WTC11 (cell line): ENCODE measurements at regions not wholly inside any gene's neighbourhood (a gene's known extent, or its start where the extent isn't known, plus 50 kb on each side); places are given as distances from the start of the nearest gene placed in this dataset.

Source experiments
- ATAC-seq: fragments of 200-7000 bp; cut with Tn5 transposase; 2 replicates; pipeline ENCODE4 v1.10.0; 2021; ENCODE audit warnings: mild to moderate bottlenecking, moderate library complexity
- CTCF ChIA-PET: fragments of 300-600 bp; sonication (Branson Sonifier 250); formaldehyde crosslinking; loops from one replicate; lab custom pipeline; 2021; ENCODE audit warnings: antibody characterized with exemption; lab: Charles Lee
- POLR2A ChIA-PET: fragments of 350-600 bp; sonication (Branson Sonifier 250); formaldehyde crosslinking; loops from one replicate; lab custom pipeline; 2021; ENCODE audit warnings: antibody characterized with exemption; lab: Charles Lee
- DNase-seq: peaks from one replicate; pipeline ENCODE4 v3.0.0; 2021; ENCODE audit warnings: low spot score
- H3K27ac Mint-ChIP-seq: 2 replicates; pipeline ENCODE4 v1.8.0; 2021; ENCODE audit warnings: mixed read lengths
- H3K27me3 Mint-ChIP-seq: 2 replicates; pipeline ENCODE4 v1.8.0; 2021; ENCODE audit warnings: low read depth, mild to moderate bottlenecking, moderate library complexity, mixed read lengths
- H3K36me3 Mint-ChIP-seq: 2 replicates; pipeline ENCODE4 v1.8.0; 2021; ENCODE audit warnings: mixed read lengths
- H3K4me1 Mint-ChIP-seq: 2 replicates; pipeline ENCODE4 v1.8.0; 2022; ENCODE audit warnings: mixed read lengths
- H3K4me3 Mint-ChIP-seq: 2 replicates; pipeline ENCODE4 v1.8.0; 2021; ENCODE audit warnings: mild to moderate bottlenecking, moderate library complexity, mixed read lengths
- H3K9me3 Mint-ChIP-seq: 2 replicates; pipeline ENCODE4 v1.8.0; 2021; ENCODE audit warnings: mixed read lengths
- AFF4 ChIP-seq: sonication (generic); formaldehyde crosslinking; IDR thresholded peaks from 2 replicates; pipeline ENCODE4 v1.8.1; 2023; ENCODE audit warnings: mild to moderate bottlenecking, missing genetic modification reagents, borderline replicate concordance
- ATF2 ChIP-seq: sonication (generic); formaldehyde crosslinking; IDR thresholded peaks from 2 replicates; pipeline ENCODE4 v1.8.1; 2022; ENCODE audit warnings: low read depth, missing genetic modification reagents, borderline replicate concordance
- HMGXB4 ChIP-seq: sonication (generic); formaldehyde crosslinking; IDR thresholded peaks from 2 replicates; pipeline ENCODE4 v1.8.1; 2023; ENCODE audit warnings: mild to moderate bottlenecking, moderate library complexity, missing genetic modification reagents
- JAZF1 ChIP-seq: fragments of 250-450 bp; sonication (Bioruptor Pico); IDR thresholded peaks from 2 replicates; pipeline ENCODE4 v1.9.0; 2021; ENCODE audit warnings: moderate library complexity, mild to moderate bottlenecking, inconsistent platforms
- MXD4 ChIP-seq: fragments of 250-450 bp; sonication (Bioruptor Pico); IDR thresholded peaks from 2 replicates; pipeline ENCODE4 v1.8.0; 2021; ENCODE audit warnings: mild to moderate bottlenecking, moderate library complexity, borderline replicate concordance
- NFE2L1 ChIP-seq: sonication (generic); formaldehyde crosslinking; IDR thresholded peaks from 2 replicates; pipeline ENCODE4 v1.8.1; 2023; ENCODE audit warnings: missing genetic modification reagents
- SOX15 ChIP-seq: fragments of 250-450 bp; sonication (Bioruptor Pico); IDR thresholded peaks from 2 replicates; pipeline ENCODE4 v1.9.0; 2021; ENCODE audit warnings: mild to moderate bottlenecking
- STAT6 ChIP-seq: sonication (generic); formaldehyde crosslinking; conservative IDR thresholded peaks from 2 replicates; pipeline ENCODE4 v1.8.1; 2023; ENCODE audit warnings: mild to moderate bottlenecking, low read depth, missing genetic modification reagents, moderate library complexity
- ZBTB21 ChIP-seq: sonication (generic); formaldehyde crosslinking; IDR thresholded peaks from 2 replicates; pipeline ENCODE4 v1.8.1; 2023; ENCODE audit warnings: mild to moderate bottlenecking, missing genetic modification reagents, borderline replicate concordance
- ZMAT4 ChIP-seq: fragments of 250-450 bp; sonication (Bioruptor Pico); IDR thresholded peaks from 2 replicates; pipeline ENCODE4 v1.9.0; 2021; ENCODE audit warnings: mild to moderate bottlenecking
- ZNF121 ChIP-seq: sonication (generic); formaldehyde crosslinking; IDR thresholded peaks from 2 replicates; pipeline ENCODE4 v1.8.0; 2023; ENCODE audit warnings: missing genetic modification reagents
- ZNF512 ChIP-seq: sonication (generic); formaldehyde crosslinking; IDR thresholded peaks from 2 replicates; pipeline ENCODE4 v1.8.1; 2022; ENCODE audit warnings: missing genetic modification reagents, borderline replicate concordance

GRCh38 chr2:236449167-236449761 is 120.4 kb upstream of the ACKR3 start (continued):
- TF ChIP-seq ZMAT4 (CRISPR knock-in tag) (no peak), NFE2L1 (no peak), ZNF121 (CRISPR knock-in tag) (no peak), STAT6 (CRISPR knock-in tag) (no peak), SOX15 (no peak), JAZF1 (no peak)

GRCh38 chr2:236452238-236452637 is 117.4 kb upstream of the ACKR3 start:
- ATAC-seq (no peak), DNase-seq (no peak)
- Mint-ChIP-seq H3K4me3 (no peak overlapping the region), H3K36me3 (peaks cover 6% of the 10 kb centered on the region), H3K9me3 (peaks cover 8% of the 10 kb centered on the region), H3K4me1 (peaks cover 5% of the 10 kb centered on the region), H3K27me3 (no peaks in the 10 kb centered on the region), H3K27ac (no peak overlapping the region)
- CTCF ChIA-PET, result interaction anchor here (1.1 kb wide), 1 partner anchor 61 kb away, joined by 3 read pairs; no protein-coding TSS in a partner anchor
- POLR2A ChIA-PET, result no interaction called here
- no peak for TF ChIP-seq ZNF512 (CRISPR knock-in tag)
- TF ChIP-seq ZBTB21 (CRISPR knock-in tag), result no peak
- no peak for TF ChIP-seq ATF2 (CRISPR knock-in tag)
- TF ChIP-seq AFF4, result no peak

GRCh38 chr2:236454076-236454475 is 115.5 kb upstream of the ACKR3 start:
- no peak for ATAC-seq
- H3K9me3 Mint-ChIP-seq, result peaks cover 18% of the 10 kb centered on the region
- no peak overlapping the region for H3K4me3 Mint-ChIP-seq
- no peaks in the 10 kb centered on the region for H3K27me3 Mint-ChIP-seq
- no peak overlapping the region for H3K27ac Mint-ChIP-seq
- ChIA-PET CTCF (interaction anchor here (1.1 to 1.2 kb wide), 2 partner anchors 108 to 574 kb away, joined by 3 to 6 read pairs; no protein-coding TSS in a partner anchor), POLR2A (interaction anchor here (0.7 kb wide), 1 partner anchor 84 kb away, joined by 3 read pairs; no protein-coding TSS in a partner anchor)
- TF ChIP-seq ZNF512 (CRISPR knock-in tag) (no peak), HMGXB4 (no peak), MXD4 (CRISPR knock-in tag) (no peak)
- no peak for DNase-seq
- peaks cover 14% of the 10 kb centered on the region for H3K36me3 Mint-ChIP-seq
- H3K4me1 Mint-ChIP-seq, result peaks cover 5% of the 10 kb centered on the region
